GM18498 (cell line): ENCODE measurements at regions not wholly inside any gene's neighbourhood (a gene's known extent, or its start where the extent isn't known, plus 50 kb on each side); places are given as distances from the start of the nearest gene placed in this dataset.

Experiments used
- ATAC-seq: cut with Tn5 transposase; IDR thresholded peaks from one replicate; pipeline ENCODE4 v1.9.1; 2021; ENCODE audit warnings: mild to moderate bottlenecking, moderate library complexity; ENCODE audit not compliant: unreplicated experiment

- ATAC-seq, result no peak
These were observed 244.1 kb upstream of the TNC start for GRCh38 chr9:115362101-115362500.

- ATAC-seq, result no peak
These were observed 244.7 kb upstream of the TNC start for GRCh38 chr9:115362640-115363039.

GRCh38 chr9:115364991-115365390 is 247.0 kb upstream of the TNC start:
- no peak for ATAC-seq

GRCh38 chr9:115367321-115367720 is 249.4 kb upstream of the TNC start:
- ATAC-seq, result no peak

- no peak for ATAC-seq
These were observed 250.0 kb upstream of the TNC start for GRCh38 chr9:115367780-115368525.

GRCh38 chr9:115369322-115369957 is 251.5 kb upstream of the TNC start:
- ATAC-seq, result no peak

GRCh38 chr9:115373000-115373709 is 255.2 kb upstream of the TNC start:
- ATAC-seq, result peak; percentile 76

- ATAC-seq, result no peak
These were observed 255.7 kb upstream of the TNC start for GRCh38 chr9:115373710-115374045.

GRCh38 chr9:115374724-115375268 is 256.8 kb upstream of the TNC start:
- ATAC-seq, result no peak

- no peak for ATAC-seq
These were observed 260.3 kb upstream of the TNC start for GRCh38 chr9:115378241-115378640.

- no peak for ATAC-seq
These were observed 260.8 kb upstream of the TNC start for GRCh38 chr9:115378758-115379157.

- ATAC-seq, result no peak
These were observed 261.8 kb upstream of the TNC start for GRCh38 chr9:115379719-115380118.

GRCh38 chr9:115382865-115383264 is 264.9 kb upstream of the TNC start:
- ATAC-seq, result no peak

- ATAC-seq, result no peak
These were observed 267.6 kb upstream of the TNC start for GRCh38 chr9:115385383-115386122.

GRCh38 chr9:115386963-115387770 is 269.2 kb upstream of the TNC start:
- ATAC-seq, result no peak

GRCh38 chr9:115391168-115391825 is 273.3 kb upstream of the TNC start:
- no peak for ATAC-seq

GRCh38 chr9:115393976-115394775 is 276.2 kb upstream of the TNC start:
- ATAC-seq, result no peak

GRCh38 chr9:115395511-115396021 is 277.6 kb upstream of the TNC start:
- no peak for ATAC-seq

GRCh38 chr9:115396071-115396529 is 278.1 kb upstream of the TNC start:
- ATAC-seq, result no peak
